Skeletal muscle tissue (tissue), 3 donors: ENCODE measurements at regions not wholly inside any gene's neighbourhood (a gene's known extent, or its start where the extent isn't known, plus 50 kb on each side); places are given as distances from the start of the nearest gene placed in this dataset.

Experiments
- H3K27ac ChIP-seq: one replicate; pipeline ENCODE4 v1.7.0; 2013; ENCODE audit warnings: mild to moderate bottlenecking, low read depth, low read length, inconsistent platforms
- H3K27me3 ChIP-seq, 3 donors: one replicate each; pipeline ENCODE4 v1.7.0; 2013; ENCODE audit warnings: low read length in 3 of 3; ENCODE audit not compliant: control insufficient read depth in 3 of 3, insufficient read depth in 3 of 3
- H3K36me3 ChIP-seq, 3 donors: one replicate each; pipeline ENCODE4 v1.7.0; 2013; ENCODE audit warnings: low read length in 3 of 3; ENCODE audit not compliant: control insufficient read depth in 3 of 3, insufficient read depth in 3 of 3
- H3K4me1 ChIP-seq, 3 donors: one replicate each; pipeline ENCODE4 v1.7.0; 2013; ENCODE audit warnings: low read length in 3 of 3, mild to moderate bottlenecking in 3 of 3; ENCODE audit not compliant: control insufficient read depth in 3 of 3, insufficient read depth in 3 of 3
- H3K4me3 ChIP-seq, 3 donors: one replicate each; pipeline ENCODE4 v1.7.0; 2013; ENCODE audit warnings: low read length in 3 of 3
- H3K9ac ChIP-seq, 3 donors: one replicate each; pipeline ENCODE4 v1.7.0; 2013; ENCODE audit warnings: low read length in 3 of 3, mild to moderate bottlenecking in 3 of 3, moderate library complexity in 2 of 3, low read depth in 1 of 3
- H3K9me3 ChIP-seq, 3 donors: one replicate each; pipeline ENCODE4 v1.7.0; 2013; ENCODE audit warnings: low read length in 3 of 3; ENCODE audit not compliant: control insufficient read depth in 3 of 3
- donor health status: Osteomylitis.

DNA sequence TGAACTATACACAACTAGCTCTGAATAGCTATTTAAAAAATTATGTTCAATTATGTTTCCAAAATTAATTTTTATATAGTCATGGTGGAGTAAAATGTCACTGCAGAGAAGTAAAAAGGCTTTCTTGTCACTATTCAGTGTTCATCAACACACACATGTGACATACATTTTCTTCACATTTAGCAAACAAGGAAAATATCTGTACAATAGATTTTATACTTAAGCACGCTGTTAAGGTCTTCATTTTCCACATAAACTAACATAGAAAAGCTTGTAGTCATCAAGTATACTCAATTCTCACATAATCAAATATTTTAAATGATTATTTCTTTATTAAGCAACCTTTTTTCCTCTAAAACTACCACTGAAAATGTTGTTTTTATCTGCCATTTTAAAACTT is 141.2 kb upstream of the DIO2 start:
- Histone ChIP-seq H3K4me1 (no peaks in the 10 kb centered on the region), H3K27ac (no peak overlapping the region), H3K27me3 (no peaks in the 10 kb centered on the region), H3K9ac (no peak overlapping the region), H3K4me3 (no peak overlapping the region), H3K9me3 (no peaks in the 10 kb centered on the region), H3K36me3 (no peaks in the 10 kb centered on the region)

DNA sequence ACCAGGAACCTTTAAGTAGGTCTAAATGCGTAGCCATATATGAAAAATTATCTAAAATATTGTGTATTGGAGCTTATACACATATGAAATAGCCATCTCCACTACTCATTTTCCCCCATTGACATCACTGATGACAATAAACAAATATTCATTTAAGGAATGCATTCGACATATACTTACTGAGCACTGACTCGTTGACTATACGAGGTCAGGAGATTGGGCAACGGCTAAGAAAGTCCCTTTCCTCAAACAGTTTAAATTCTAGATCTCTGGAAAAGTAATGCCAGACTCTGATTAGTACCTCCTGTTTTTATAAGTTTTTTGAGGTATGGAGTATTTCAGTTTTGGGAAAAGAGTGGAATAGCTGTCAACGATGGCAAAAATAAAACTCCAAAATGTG is 139.4 kb upstream of the DIO2 start:
- Histone ChIP-seq H3K4me1 (no peaks in the 10 kb centered on the region), H3K9me3 (no peaks in the 10 kb centered on the region), H3K9ac (no peak overlapping the region), H3K4me3 (no peak overlapping the region), H3K36me3 (no peaks in the 10 kb centered on the region), H3K27me3 (no peaks in the 10 kb centered on the region), H3K27ac (no peak overlapping the region)

DNA sequence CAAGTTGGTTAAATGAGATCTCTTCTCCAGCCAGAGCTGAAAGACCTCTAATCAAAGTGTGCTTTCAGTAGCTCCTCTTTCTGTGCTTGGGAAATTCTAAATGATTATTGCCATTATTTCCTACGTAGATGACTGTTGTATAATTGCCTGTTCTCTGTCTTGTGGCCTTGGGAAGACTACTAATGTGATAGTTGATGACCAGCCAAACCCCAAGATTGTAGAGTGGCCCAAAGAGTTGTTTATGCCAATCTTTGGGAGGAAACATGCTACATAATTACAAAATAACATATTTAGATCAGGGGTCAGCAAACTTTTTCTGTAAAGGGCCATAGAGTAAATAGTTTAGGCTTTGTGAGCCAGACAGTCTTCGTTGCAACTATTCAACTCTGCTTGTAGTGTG is 135.1 kb upstream of the DIO2 start:
- Histone ChIP-seq H3K27me3 (no peaks in the 10 kb centered on the region), H3K27ac (no peak overlapping the region), H3K36me3 (no peaks in the 10 kb centered on the region), H3K9ac (no peak overlapping the region), H3K4me1 (no peaks in the 10 kb centered on the region), H3K9me3 (no peaks in the 10 kb centered on the region), H3K4me3 (no peak overlapping the region)

DNA sequence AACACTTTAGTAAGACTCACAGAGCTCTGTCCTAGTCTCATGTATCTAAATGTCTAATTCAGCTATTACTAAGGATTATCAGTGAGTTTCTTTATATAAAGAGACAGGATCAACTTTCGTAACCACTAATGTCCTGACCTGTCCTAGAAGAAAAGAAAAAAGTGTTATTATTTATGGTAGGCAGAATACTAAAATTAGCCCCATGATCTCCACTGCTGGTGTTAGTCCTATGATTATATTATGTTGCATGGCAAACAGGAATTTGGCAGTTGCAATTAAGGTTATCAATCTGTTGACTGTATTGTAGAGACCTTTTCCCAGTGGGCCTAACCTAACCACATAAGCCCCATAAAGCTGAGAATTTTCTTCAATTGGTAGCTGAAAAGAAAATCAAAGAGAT is 132.9 kb upstream of the DIO2 start:
- no peak overlapping the region for H3K4me3 ChIP-seq
- H3K27me3 ChIP-seq = no peaks in the 10 kb centered on the region
- no peaks in the 10 kb centered on the region for H3K9me3 ChIP-seq
- H3K36me3 ChIP-seq = no peaks in the 10 kb centered on the region
- H3K9ac ChIP-seq = no peak overlapping the region
- H3K27ac ChIP-seq = no peak overlapping the region
- no peaks in the 10 kb centered on the region for H3K4me1 ChIP-seq

DNA sequence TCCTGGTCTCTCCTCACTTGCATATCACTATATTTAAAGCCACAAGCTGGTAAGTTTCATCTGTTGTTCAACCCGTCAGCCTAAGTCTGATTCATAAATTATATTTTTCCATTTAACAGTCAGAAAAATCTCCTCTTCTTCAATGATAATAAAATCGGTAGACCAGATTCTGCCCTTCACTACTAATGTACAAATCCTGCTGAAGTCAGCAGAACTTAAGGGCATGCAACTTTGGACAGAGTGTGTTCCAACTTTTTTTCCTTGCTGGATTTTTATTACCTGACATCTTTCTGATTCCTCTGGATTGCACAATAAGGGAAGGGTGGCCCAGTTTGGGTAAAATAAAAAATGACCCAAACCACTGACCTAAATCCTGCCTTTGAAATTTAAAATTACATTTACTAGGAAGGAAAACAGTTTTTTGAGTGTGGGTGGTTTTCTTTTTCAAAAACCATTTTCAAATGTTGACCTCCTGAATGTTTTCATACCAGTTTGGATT is 125.4 kb upstream of the DIO2 start:
- Histone ChIP-seq H3K27me3 (no peaks in the 10 kb centered on the region), H3K36me3 (no peaks in the 10 kb centered on the region), H3K27ac (no peak overlapping the region), H3K9me3 (no peaks in the 10 kb centered on the region), H3K4me3 (no peak overlapping the region), H3K9ac (no peak overlapping the region), H3K4me1 (no peaks in the 10 kb centered on the region)

DNA sequence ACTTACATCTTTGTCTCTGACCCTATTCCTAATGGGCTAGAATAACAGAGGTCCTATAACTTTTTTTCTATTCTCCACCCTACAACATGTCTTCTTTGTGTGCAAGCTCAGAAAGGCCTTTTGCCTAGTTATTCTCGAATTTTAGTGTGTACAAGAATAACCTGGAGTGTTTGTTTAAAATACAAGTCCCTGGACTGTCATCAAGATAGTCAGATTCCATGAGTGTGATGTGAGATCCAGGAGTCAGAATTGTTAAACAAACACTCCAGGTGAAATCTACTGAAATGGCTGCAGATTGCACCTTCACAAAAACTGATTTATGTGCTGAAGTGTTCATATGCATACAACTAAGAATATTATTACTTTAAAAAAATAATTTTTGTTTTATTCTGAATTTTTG is 114.4 kb upstream of the DIO2 start:
- H3K9ac ChIP-seq = no peak overlapping the region
- no peak overlapping the region for H3K27ac ChIP-seq
- H3K36me3 ChIP-seq = no peaks in the 10 kb centered on the region
- H3K4me1 ChIP-seq = peaks cover 0 to 4% (median 0%) of the 10 kb centered on the region in 3 donors
- no peaks in the 10 kb centered on the region for H3K27me3 ChIP-seq
- no peak overlapping the region for H3K4me3 ChIP-seq
- no peaks in the 10 kb centered on the region for H3K9me3 ChIP-seq

DNA sequence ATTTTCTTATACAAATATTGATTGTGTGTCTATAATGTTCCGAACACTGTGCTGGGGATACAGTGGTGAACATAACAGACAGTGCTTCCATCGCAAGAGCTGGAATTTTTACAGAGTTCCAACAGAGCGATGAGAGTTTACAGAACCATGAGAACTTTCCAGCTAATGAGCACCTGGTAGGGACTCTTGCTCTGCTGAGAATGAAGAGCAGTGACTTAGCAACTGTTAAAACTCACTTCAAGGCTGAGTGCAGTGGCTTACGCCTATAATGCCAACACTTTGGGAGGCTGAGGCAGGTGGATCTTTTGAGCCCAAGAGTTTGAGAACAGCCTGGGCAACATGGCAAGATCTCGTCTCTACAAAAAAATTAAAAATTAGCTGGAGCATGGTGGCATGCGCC is 113.8 kb upstream of the DIO2 start:
- Histone ChIP-seq H3K9ac (no peak overlapping the region), H3K27ac (no peak overlapping the region), H3K4me3 (no peak overlapping the region), H3K27me3 (no peaks in the 10 kb centered on the region), H3K4me1 (peaks cover 0 to 4% (median 0%) of the 10 kb centered on the region in 3 donors), H3K36me3 (no peaks in the 10 kb centered on the region), H3K9me3 (no peaks in the 10 kb centered on the region)

DNA sequence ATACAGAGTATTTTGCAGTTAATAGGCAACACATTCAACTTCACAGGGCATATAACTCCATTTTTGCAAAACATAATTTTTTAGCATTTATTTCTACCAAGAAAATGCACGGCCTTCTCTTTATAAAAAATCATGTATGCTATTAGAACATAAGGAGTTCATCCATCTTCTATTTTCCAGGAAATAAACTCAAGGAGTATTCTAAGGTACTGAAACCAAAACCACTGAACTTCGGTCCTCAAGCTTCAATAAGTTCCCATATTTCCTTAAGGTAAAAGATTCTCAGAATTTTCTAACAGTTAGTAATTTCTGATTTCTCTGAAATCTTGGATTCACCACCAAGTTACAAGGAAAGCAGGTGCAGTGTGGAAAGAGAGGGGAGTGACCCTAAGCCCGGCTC is 113.3 kb upstream of the DIO2 start:
- Histone ChIP-seq H3K27ac (no peak overlapping the region), H3K9ac (no peak overlapping the region), H3K36me3 (no peaks in the 10 kb centered on the region), H3K4me3 (no peak overlapping the region), H3K4me1 (peaks cover 0 to 4% (median 0%) of the 10 kb centered on the region in 3 donors), H3K27me3 (no peaks in the 10 kb centered on the region), H3K9me3 (no peaks in the 10 kb centered on the region)

DNA sequence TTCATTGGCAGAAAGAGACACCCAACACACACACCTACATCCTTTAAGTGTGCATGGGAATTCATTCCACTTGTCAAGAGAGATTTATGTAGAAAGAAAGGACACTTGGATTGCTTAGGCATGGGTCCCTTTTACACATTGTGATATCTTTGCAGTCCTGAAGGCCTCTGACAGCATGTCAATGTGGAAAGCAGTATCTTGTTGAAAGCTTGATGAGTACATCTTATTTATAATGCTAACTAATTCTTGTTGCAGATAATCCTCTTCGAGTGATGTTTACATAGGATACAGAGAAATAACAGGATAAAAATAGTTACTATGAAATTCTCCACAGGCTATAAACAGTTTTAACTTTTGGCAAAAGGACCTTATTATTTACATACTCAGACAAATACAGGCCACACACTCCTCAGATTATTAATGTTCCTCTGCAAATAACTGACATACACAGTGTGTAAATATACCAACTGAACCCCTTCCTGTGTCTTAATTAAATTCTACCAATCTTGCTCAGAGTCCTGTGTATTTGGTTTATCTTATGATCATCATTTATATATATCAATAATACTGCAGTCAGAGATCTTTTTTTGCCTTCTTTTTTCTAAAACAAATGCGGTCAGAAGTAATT is 111.8 kb upstream of the DIO2 start:
- Histone ChIP-seq H3K4me1 (peaks cover 0 to 4% (median 0%) of the 10 kb centered on the region in 3 donors), H3K27ac (no peak overlapping the region), H3K36me3 (no peaks in the 10 kb centered on the region), H3K27me3 (no peaks in the 10 kb centered on the region), H3K4me3 (no peak overlapping the region), H3K9ac (no peak overlapping the region), H3K9me3 (no peaks in the 10 kb centered on the region)

DNA sequence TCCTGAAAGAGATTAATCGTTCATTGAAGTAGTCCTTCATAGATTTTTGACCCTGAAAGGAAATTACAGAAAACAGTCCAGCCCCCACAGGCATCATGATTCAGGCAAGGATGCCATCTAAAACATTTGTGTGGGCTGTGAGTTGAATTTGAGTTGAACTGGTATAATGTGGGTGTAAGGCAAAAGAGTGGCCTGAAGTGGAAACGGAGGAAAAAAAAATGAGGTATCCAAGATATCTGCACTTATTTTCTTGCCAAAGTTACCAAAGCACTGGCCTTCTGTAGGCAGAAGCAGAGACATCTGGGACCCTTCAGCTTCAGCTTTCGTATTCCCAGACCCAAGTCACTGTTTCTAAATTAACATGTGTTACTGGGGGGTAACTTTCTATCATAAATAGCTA is 105.1 kb upstream of the DIO2 start:
- Histone ChIP-seq H3K27ac (no peak overlapping the region), H3K36me3 (no peaks in the 10 kb centered on the region), H3K27me3 (no peaks in the 10 kb centered on the region), H3K4me1 (peaks cover 0 to 1% (median 0%) of the 10 kb centered on the region in 3 donors), H3K4me3 (no peak overlapping the region), H3K9ac (no peak overlapping the region), H3K9me3 (no peaks in the 10 kb centered on the region)
